CD14-positive monocyte (primary cell): ENCODE measurements at regions not wholly inside any gene's neighbourhood (a gene's known extent, or its start where the extent isn't known, plus 50 kb on each side); places are given as distances from the start of the nearest gene placed in this dataset.

ENCODE experiments used
- DNase-seq, 3 donors: peaks; one replicate each; pipeline ENCODE4 v3.0.0-alpha.2; 2011 to 2022
- H2AFZ ChIP-seq: 2 replicates; pipeline ENCODE4 v1.6.0; 2012; ENCODE audit warnings: mild to moderate bottlenecking, low read depth, low read length, inconsistent platforms; ENCODE audit not compliant: insufficient read depth, poor library complexity, severe bottlenecking
- H3K27ac ChIP-seq, 2 donors: 1 replicate in 1 of 2; 2 replicates in 1 of 2; pipeline ENCODE4 v1.5.1; 2012 to 2013; ENCODE audit warnings: low read length in 2 of 2, control low read depth in 1 of 2, inconsistent platforms in 1 of 2, low read depth in 1 of 2, mild to moderate bottlenecking in 1 of 2
- H3K27me3 ChIP-seq, 2 donors: one replicate each; pipeline versions ENCODE4 v1.6.0 to v1.6.1; 2011 to 2013; ENCODE audit warnings: low read length in 2 of 2; ENCODE audit not compliant: control insufficient read depth in 2 of 2, insufficient read depth in 2 of 2
- H3K36me3 ChIP-seq, 2 donors: replicated peaks in 1 of 2; 1 replicate in 1 of 2; 2 replicates in 1 of 2; pipeline versions ENCODE4 v1.5.1 to v1.6.1; 2012 to 2013; ENCODE audit warnings: low read length in 2 of 2, control low read depth in 1 of 2, inconsistent platforms in 1 of 2, mild to moderate bottlenecking in 1 of 2; ENCODE audit not compliant: insufficient read depth in 2 of 2, control insufficient read depth in 1 of 2
- H3K4me1 ChIP-seq, 2 donors: 1 replicate in 1 of 2; 2 replicates in 1 of 2; pipeline versions ENCODE4 v1.5.1 to v1.6.1; 2012 to 2013; ENCODE audit warnings: low read length in 2 of 2, control low read depth in 1 of 2, inconsistent platforms in 1 of 2, mild to moderate bottlenecking in 1 of 2, moderate library complexity in 1 of 2; ENCODE audit not compliant: insufficient read depth in 2 of 2, control insufficient read depth in 1 of 2
- H3K4me2 ChIP-seq: replicated peaks from 2 replicates; pipeline ENCODE3; 2012; ENCODE audit warnings: low read length, moderate library complexity, mild to moderate bottlenecking; ENCODE audit not compliant: poor library complexity, severe bottlenecking; ENCODE audit errors: extremely low read depth
- H3K4me3 ChIP-seq, 3 experiments: fragments of 200-600 bp in 1 of 3; sonication (generic) in 1 of 3; replicated peaks in 1 of 3; 1 replicate in 2 of 3; 2 replicates in 1 of 3; pipeline ENCODE4 v1.5.1; 2011 to 2013; ENCODE audit warnings: low read length in 3 of 3, mild to moderate bottlenecking in 3 of 3, control low read depth in 2 of 3, low read depth in 2 of 3, inconsistent platforms in 1 of 3, moderate library complexity in 1 of 3
- H3K79me2 ChIP-seq: 2 replicates; pipeline ENCODE4 v1.6.0; 2012; ENCODE audit warnings: mild to moderate bottlenecking, control low read depth, inconsistent platforms, low read length, moderate library complexity; ENCODE audit not compliant: insufficient read depth
- H3K9ac ChIP-seq: 2 replicates; pipeline ENCODE4 v1.6.0; 2017; ENCODE audit warnings: low read length, mild to moderate bottlenecking; ENCODE audit not compliant: insufficient read depth, poor library complexity, severe bottlenecking
- H3K9me3 ChIP-seq, 2 donors: replicated peaks in 1 of 2; 1 replicate in 1 of 2; 2 replicates in 1 of 2; pipeline versions ENCODE4 v1.5.1 to v1.6.1; 2012 to 2013; ENCODE audit warnings: low read length in 2 of 2, control low read depth in 1 of 2; ENCODE audit not compliant: control insufficient read depth in 1 of 2, insufficient read depth in 1 of 2
- H4K20me1 ChIP-seq: 2 replicates; pipeline ENCODE4 v1.6.0; 2012; ENCODE audit warnings: mild to moderate bottlenecking, low read length, control low read depth, moderate library complexity; ENCODE audit not compliant: insufficient read depth
- H3K27ac Mint-ChIP-seq, 7 donors: one replicate each; pipeline ENCODE4 v1.8.0; 2020; ENCODE audit warnings: mild to moderate bottlenecking in 7 of 7, mixed read lengths in 7 of 7, moderate library complexity in 6 of 7, inconsistent platforms in 2 of 7
- H3K27me3 Mint-ChIP-seq, 3 donors: one replicate each; pipeline ENCODE4 v1.8.0; 2021 to 2022; ENCODE audit warnings: low read depth in 3 of 3, mild to moderate bottlenecking in 3 of 3, mixed read lengths in 3 of 3, moderate library complexity in 3 of 3, inconsistent platforms in 1 of 3
- H3K36me3 Mint-ChIP-seq, 2 donors: one replicate each; pipeline ENCODE4 v1.8.0; 2020; ENCODE audit warnings: mixed read lengths in 2 of 2, inconsistent platforms in 1 of 2, mild to moderate bottlenecking in 1 of 2
- H3K4me1 Mint-ChIP-seq: one replicate; pipeline ENCODE4 v1.8.0; 2020; ENCODE audit warnings: mild to moderate bottlenecking, mixed read lengths
- H3K4me3 Mint-ChIP-seq, 2 donors: one replicate each; pipeline ENCODE4 v1.8.0; 2020; ENCODE audit warnings: mild to moderate bottlenecking in 2 of 2, mixed read lengths in 2 of 2, moderate library complexity in 1 of 2
- H3K9me3 Mint-ChIP-seq, 7 donors: one replicate each; pipeline ENCODE4 v1.8.0; 2020 to 2022; ENCODE audit warnings: mixed read lengths in 7 of 7, mild to moderate bottlenecking in 6 of 7, moderate library complexity in 6 of 7, inconsistent platforms in 2 of 7
- WGBS: methylation state at CpG from one replicate; pipeline ENCODE4 v1.1.5; 2013; ENCODE audit warnings: missing lambda C conversion rate; ENCODE audit not compliant: insufficient coverage; 5-methylcytosine and 5-hydroxymethylcytosine counted together
- intact Hi-C, 2 donors: fragments of 100-400 bp; cut with micrococcal nuclease; formaldehyde crosslinking; loops; one replicate each; pipeline versions ENCODE4 v1.15.0 to v1.15.1; 2023
- TF ChIP-seq, protein P1 (sequence below): fragments of 200-600 bp; IDR thresholded peaks from one replicate; pipeline ENCODE4 v1.8.0; 2022; ENCODE audit warnings: antibody characterized with exemption, mild to moderate bottlenecking

DNA sequence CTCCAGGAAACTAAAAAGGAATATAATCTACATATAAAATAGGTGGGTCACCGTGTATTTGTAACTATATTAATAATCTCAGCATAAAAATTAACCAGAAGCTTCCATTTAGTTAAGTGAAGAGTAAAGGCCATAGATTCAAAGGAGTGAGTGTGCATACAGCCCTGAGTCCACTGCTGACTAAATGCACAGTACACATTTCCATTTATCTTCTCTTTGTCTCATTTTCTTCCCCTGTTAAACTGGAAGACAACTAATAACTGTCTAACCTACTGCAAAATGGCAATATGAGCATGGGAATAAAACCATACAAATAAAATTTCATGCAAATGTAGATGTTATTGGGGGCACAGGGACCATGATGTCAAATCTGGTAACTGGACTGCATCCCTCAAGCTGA is 59.9 kb upstream of the DAB2 start:
- H3K9ac ChIP-seq, result no peak overlapping the region
- H3K9me3 ChIP-seq, result peaks cover 5% of the 10 kb centered on the region in 2 donors
- H3K36me3 Mint-ChIP-seq, result no peaks in the 10 kb centered on the region
- H3K4me3 Mint-ChIP-seq, result no peak overlapping the region
- H3K27ac ChIP-seq, result no peak overlapping the region
- H3K27me3 ChIP-seq, result no peaks in the 10 kb centered on the region
- H4K20me1 ChIP-seq, result no peaks in the 10 kb centered on the region
- no peaks in the 10 kb centered on the region for H3K4me1 Mint-ChIP-seq
- no peak for DNase-seq
- no peak overlapping the region for H3K27ac Mint-ChIP-seq
- no peaks in the 10 kb centered on the region for H3K4me1 ChIP-seq
- no peak overlapping the region for H3K4me3 ChIP-seq
- H3K79me2 ChIP-seq, result no peaks in the 10 kb centered on the region
- H3K4me2 ChIP-seq, result no peak overlapping the region
- no peaks in the 10 kb centered on the region for H3K36me3 ChIP-seq
- TF ChIP-seq, protein P1, sequence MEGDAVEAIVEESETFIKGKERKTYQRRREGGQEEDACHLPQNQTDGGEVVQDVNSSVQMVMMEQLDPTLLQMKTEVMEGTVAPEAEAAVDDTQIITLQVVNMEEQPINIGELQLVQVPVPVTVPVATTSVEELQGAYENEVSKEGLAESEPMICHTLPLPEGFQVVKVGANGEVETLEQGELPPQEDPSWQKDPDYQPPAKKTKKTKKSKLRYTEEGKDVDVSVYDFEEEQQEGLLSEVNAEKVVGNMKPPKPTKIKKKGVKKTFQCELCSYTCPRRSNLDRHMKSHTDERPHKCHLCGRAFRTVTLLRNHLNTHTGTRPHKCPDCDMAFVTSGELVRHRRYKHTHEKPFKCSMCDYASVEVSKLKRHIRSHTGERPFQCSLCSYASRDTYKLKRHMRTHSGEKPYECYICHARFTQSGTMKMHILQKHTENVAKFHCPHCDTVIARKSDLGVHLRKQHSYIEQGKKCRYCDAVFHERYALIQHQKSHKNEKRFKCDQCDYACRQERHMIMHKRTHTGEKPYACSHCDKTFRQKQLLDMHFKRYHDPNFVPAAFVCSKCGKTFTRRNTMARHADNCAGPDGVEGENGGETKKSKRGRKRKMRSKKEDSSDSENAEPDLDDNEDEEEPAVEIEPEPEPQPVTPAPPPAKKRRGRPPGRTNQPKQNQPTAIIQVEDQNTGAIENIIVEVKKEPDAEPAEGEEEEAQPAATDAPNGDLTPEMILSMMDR, result no peak
- H3K9me3 Mint-ChIP-seq, result peaks cover 0 to 4% (median 3%) of the 10 kb centered on the region in 7 donors
- WGBS, result no CpG with 5 or more reads among the region's 1 CpG
- intact Hi-C loops, result no loop called here
- peaks cover 0 to 2% (median 1%) of the 10 kb centered on the region in 3 donors for H3K27me3 Mint-ChIP-seq
- H2AFZ ChIP-seq, result no peak overlapping the region

DNA sequence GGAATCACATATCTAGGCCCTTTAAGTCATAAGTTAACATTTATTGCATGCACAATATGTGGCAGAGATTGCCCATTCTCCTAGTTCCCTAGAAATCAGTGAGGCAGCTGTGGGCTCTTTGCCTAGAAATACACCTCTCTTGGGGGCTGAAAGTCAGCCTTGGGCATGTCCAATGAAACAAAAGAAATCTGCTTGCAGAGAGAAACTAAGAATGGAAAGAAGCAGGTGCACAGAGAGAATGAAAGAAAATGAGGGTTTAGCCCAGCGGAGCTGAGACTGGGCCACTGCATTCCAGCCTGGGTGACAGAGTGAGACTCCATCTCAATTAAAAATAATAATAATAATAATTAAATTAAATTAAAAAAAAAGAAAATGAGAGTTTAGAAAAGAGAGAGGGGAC is 57.3 kb upstream of the DAB2 start:
- Histone ChIP-seq H2AFZ (no peak overlapping the region), H4K20me1 (no peaks in the 10 kb centered on the region), H3K4me1 (no peaks in the 10 kb centered on the region), H3K9ac (no peak overlapping the region), H3K4me3 (no peak overlapping the region), H3K9me3 (no peaks in the 10 kb centered on the region), H3K36me3 (no peaks in the 10 kb centered on the region), H3K4me2 (no peak overlapping the region), H3K27ac (no peak overlapping the region), H3K27me3 (no peaks in the 10 kb centered on the region), H3K79me2 (no peaks in the 10 kb centered on the region)
- intact Hi-C loops, result no loop called here
- no peak for DNase-seq
- Mint-ChIP-seq H3K36me3 (no peaks in the 10 kb centered on the region), H3K27ac (no peak overlapping the region), H3K9me3 (peaks cover 0 to 2% (median 0%) of the 10 kb centered on the region in 7 donors), H3K27me3 (peaks cover 0 to 2% (median 1%) of the 10 kb centered on the region in 3 donors), H3K4me3 (no peak overlapping the region), H3K4me1 (no peaks in the 10 kb centered on the region)
- TF ChIP-seq, protein P1, result no peak
- no CpG with 5 or more reads among the region's 1 CpG for WGBS
